Esophagus muscularis mucosa (tissue), 3 donors: ENCODE measurements at regions not wholly inside any gene's neighbourhood (a gene's known extent, or its start where the extent isn't known, plus 50 kb on each side); places are given as distances from the start of the nearest gene placed in this dataset.

Experiments used
- POLR2A ChIP-seq: fragments of 450-650 bp; IDR thresholded peaks from one replicate; pipeline ENCODE4 v1.6.1; 2017; ENCODE audit warnings: antibody characterized with exemption, moderate library complexity, mild to moderate bottlenecking, low read depth
- TF ChIP-seq, protein P1 (sequence below), 3 experiments: fragments of 200-600 bp in 2 of 3; fragments of 450-650 bp in 1 of 3; sonication (generic) in 2 of 3; IDR thresholded peaks; one replicate each; pipeline ENCODE4 v1.5.1; 2017 to 2019; ENCODE audit warnings: antibody characterized with exemption in 3 of 3, mild to moderate bottlenecking in 2 of 3, moderate library complexity in 1 of 3

DNA sequence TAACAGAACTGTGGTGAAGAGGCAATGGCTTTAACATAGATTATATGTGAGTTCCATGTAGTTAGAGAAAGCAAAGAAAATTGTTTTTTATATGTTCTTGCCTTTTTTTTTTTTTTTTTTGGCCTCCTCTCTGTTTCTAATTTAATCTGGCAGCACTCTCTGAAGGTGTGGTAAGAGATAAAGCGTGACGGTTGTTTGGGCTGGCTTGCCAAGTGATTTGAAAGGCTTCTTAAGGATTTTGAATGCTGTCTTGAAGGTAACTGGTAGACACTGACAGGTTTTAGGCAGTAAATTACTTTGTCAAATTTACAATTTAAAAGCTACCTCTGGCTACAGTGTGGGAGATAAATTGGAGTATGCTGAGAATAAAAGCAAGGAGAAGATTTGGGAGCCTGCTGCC, 269.3 kb upstream of the HS3ST1 start:
- TF ChIP-seq, protein P1, sequence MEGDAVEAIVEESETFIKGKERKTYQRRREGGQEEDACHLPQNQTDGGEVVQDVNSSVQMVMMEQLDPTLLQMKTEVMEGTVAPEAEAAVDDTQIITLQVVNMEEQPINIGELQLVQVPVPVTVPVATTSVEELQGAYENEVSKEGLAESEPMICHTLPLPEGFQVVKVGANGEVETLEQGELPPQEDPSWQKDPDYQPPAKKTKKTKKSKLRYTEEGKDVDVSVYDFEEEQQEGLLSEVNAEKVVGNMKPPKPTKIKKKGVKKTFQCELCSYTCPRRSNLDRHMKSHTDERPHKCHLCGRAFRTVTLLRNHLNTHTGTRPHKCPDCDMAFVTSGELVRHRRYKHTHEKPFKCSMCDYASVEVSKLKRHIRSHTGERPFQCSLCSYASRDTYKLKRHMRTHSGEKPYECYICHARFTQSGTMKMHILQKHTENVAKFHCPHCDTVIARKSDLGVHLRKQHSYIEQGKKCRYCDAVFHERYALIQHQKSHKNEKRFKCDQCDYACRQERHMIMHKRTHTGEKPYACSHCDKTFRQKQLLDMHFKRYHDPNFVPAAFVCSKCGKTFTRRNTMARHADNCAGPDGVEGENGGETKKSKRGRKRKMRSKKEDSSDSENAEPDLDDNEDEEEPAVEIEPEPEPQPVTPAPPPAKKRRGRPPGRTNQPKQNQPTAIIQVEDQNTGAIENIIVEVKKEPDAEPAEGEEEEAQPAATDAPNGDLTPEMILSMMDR (IDR thresholded peaks at IDR 0.05): no peak
- TF ChIP-seq POLR2A: no peak
